HG02610 (cell line): ENCODE measurements at regions not wholly inside any gene's neighbourhood (a gene's known extent, or its start where the extent isn't known, plus 50 kb on each side); places are given as distances from the start of the nearest gene placed in this dataset.

Experiments used
- ATAC-seq: cut with Tn5 transposase; IDR thresholded peaks from one replicate; pipeline ENCODE4 v1.9.1; 2021; ENCODE audit warnings: mild to moderate bottlenecking, moderate library complexity; ENCODE audit not compliant: unreplicated experiment

DNA sequence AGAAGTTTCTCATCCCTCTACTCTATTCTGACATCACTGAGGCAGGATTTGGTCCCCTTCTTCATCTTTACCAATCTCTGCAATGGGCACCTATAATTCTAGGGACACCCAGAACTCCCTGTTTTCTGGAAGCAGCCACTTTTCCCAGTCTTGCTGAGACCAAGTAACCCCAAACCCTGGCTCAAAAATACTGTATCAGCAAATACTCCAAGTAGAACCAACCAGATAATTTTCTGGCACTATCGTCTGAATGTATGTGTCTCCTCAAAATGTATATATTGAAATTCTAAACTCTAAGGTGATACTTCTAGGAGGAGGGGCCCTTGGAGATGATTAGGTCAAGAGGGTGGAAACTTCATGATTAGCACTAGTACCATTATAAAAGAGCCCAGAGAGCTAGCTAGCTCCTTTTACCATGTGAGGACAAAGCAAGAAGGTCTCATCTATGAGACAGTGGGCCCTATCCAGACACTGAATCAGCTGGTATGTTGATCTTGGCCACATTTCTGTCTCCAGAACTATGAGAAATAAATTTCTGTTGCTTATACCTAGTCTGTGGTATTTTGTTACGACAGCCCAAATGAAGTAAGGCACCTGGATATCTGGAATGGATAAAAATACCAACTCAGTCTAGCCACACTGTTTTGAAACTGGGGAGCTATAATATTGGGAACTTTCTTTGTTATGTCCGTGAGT, 464.4 kb downstream of the CDH11 start:
- no peak for ATAC-seq

GRCh38 chr16:64656471-64656870, 465.4 kb downstream of the CDH11 start:
- no peak for ATAC-seq

DNA sequence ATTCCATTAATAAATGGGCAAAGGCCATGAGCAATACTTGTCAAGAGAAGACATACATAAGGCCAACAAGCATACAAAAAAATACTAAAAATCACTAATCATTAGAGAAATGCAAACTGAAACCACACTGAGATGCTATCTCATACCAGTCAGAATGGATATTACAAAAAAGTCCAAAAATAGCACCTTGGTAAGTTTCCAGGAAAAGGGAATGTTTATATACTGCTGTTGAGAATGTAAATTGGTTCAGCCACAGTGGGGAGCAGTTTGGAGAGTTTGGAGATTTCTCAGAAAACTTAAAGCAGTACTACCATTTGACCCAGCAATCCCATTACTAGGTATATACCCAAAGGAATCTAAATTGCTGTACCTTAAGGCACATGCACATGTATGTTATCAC, 467.7 kb downstream of the CDH11 start:
- no peak for ATAC-seq

DNA sequence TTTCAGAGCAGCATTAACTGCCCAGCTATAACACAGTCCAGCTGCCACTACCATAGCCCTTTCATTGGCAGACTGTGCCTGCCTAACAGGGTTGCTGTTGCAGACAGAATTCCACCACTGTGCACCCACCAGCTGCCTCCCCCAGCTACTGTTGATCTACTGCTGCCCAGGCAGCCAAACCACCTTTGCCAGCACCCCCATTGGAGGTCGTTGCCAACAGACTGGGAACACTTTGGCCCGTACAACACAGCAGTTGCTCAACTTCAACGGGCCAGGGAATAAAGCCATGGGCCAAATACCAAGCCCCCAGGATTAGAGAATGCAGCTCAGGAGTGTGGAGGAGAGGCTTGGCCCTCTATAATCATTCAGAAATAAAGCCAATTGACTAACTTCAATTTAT, 473.6 kb downstream of the CDH11 start:
- ATAC-seq: no peak

DNA sequence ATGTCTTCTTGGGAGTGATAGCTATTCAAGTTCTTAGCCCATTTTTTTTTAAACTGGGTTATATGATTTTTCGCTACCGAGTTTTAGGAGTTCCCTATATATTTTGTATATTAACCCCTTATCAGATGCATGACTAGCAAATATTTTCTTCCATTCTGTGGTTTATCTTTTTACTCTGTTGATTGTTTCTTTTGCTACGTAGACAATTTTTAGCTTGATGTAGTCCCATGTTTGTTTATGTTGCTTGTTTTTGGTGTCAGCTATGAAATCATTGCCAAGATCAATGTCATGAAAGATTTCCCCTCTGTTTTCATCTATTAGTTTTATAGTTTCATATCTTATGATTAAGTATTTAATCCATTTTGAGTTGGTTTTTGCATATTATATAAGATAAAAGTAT, 480.5 kb downstream of the CDH11 start:
- ATAC-seq: no peak

- no peak for ATAC-seq
These were observed 483.1 kb downstream of the CDH11 start for GRCh38 chr16:64638766-64639165.

GRCh38 chr16:64629622-64630021, 492.2 kb downstream of the CDH11 start:
- ATAC-seq: no peak

DNA sequence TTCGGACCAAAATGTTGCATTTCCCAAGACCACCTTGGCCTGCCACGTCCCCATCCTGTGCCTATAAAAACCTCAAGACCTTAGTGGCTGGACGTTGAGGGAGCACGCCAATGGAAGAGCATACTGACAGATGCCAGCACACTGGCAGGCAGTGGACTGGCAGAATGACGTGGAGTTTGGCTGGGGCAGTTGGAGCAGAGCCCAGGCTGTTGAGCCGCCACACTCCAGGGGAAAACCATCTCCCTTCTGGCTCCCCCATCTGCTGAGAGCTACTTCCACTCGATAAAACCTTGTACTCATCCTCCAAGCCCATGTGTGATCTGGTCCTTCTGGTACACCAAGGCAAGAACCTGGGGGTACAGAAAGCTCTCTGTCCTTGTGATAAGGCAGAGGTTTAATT, 494.1 kb downstream of the CDH11 start:
- no peak for ATAC-seq

DNA sequence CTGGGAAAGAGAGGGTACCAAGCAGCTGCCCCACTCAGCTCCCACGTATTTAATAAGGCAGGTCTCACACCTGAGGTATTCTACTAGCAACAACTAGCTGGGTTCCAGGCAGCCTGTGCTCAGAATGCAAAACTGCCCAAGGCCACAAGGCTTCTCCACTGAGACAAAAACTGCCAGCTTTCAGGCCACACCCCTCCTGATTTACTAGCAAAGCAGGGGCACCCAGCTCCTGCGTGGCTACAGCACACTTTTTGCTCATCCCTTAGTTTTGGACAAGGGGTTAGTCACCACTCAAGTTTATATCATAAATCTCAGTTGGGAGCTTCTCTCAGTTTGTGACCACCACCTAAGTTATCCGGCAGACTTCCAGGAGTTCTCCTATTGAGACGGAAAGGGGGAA, 494.6 kb downstream of the CDH11 start:
- ATAC-seq: no peak

- ATAC-seq: no peak
These were observed 495.1 kb downstream of the CDH11 start for GRCh38 chr16:64626776-64627175.

- no peak for ATAC-seq
These were observed 500.2 kb downstream of the CDH11 start for GRCh38 chr16:64621616-64622015.

DNA sequence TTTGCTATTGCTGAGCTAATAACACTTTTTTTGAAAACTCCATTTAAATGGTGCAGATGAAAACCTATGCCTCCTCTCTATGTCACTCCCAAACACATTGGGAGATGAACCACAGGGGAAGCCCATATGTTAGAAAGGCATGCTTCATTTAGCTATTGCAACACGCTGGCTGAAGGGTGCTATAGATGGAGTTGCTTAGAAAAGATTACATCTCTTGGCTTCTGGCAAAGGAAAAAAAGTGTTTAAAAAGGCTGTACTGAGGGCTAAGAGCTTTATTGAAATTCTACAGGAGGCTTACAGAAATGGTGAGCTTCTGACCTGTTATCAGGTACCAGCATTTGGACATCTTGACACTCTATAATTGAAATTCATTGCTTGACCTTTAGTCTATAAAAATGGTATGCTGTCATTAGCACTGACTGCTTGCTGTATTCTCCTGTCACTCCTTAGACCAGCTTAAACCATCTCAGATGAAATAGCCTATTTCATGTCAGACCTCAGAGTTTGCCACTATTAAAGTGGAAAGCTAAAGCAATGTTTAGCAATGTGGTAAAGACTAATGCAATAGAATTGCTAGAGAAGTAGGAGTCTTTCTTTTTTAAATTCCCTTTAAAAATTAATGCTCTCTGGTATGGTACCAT, 503.9 kb downstream of the CDH11 start:
- ATAC-seq: no peak

- ATAC-seq: no peak
These were observed 506.1 kb downstream of the CDH11 start for GRCh38 chr16:64615630-64616280.

GRCh38 chr16:64596196-64596595, 525.7 kb downstream of the CDH11 start:
- ATAC-seq: no peak

DNA sequence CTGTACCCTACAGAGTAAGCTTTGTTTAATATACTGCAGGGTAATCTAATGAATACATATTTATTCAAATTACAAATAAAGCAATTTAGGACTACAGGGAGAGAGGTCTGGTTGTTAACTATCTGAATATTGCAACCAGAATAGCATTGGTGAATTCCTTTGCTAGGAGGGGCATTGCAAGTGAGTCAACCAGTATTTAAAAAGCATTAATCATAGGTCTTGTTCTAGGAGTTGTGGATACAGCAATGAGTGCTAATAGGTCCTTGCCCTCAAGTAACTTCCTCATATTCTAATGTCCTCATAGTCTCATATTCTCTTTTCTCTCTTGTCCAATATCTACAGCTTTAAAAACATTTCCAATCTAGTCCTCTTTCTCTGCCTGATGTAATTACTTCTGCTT, 531.4 kb downstream of the CDH11 start:
- ATAC-seq: no peak

- no peak for ATAC-seq
These were observed 532.0 kb downstream of the CDH11 start for GRCh38 chr16:64589836-64590235.

DNA sequence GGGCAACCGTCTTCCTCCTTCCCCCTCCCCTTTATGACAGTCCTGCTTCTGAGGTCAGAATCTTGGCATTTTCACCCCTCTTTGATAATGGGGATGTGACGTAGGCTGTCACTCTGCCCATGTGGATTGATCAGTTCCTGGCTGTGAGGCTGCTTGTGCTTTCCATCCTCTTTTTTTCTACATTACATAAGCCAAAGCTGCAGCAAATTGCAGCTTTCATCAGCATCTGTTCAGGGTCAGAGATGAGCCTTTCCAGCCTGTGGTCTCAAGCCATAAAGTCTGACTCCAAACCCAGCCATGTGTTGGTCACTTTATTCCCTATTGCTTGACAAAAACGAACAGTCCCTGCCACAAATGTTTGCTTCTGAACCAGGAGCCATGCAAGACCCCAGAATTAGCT, 535.1 kb downstream of the CDH11 start:
- ATAC-seq: no peak

- ATAC-seq: no peak
These were observed 536.5 kb downstream of the CDH11 start for GRCh38 chr16:64585367-64585766.

DNA sequence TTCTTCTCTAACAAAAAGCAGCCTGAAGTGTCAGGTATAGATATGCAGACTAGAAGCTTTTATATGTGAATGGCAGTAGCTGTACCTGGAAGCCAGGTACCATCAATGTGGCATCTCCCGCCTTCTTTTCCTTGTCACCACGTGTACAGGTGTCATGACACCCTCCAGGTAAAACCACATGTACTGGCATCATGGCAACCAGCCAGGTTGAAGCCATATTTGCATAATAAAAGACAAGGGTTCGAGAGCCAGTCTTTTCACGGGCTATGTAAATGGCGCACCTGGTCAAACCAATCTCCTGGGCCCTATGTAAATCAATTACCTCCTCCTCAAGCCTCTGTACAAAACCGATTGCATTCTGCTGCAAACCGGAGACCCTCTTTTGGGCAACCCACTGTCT, 541.3 kb downstream of the CDH11 start:
- no peak for ATAC-seq

DNA sequence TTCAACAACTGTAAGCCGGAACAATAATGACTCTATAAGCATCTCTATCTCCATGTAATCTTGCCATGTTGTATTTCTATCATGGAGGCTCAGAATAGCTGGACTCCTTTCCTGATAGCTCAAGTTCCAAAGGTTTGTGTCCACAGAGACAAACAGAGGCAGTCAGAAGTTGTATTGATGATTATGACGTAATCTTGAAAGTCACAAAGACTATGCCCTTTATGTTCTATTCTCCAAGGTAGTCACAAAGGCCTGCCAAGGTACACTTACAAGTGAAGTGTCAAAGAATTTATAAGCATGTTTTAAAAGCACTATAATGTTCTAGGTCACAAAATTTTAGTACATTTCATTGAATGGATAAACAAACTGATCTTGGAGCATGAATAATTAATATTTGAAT, 542.2 kb downstream of the CDH11 start:
- no peak for ATAC-seq

DNA sequence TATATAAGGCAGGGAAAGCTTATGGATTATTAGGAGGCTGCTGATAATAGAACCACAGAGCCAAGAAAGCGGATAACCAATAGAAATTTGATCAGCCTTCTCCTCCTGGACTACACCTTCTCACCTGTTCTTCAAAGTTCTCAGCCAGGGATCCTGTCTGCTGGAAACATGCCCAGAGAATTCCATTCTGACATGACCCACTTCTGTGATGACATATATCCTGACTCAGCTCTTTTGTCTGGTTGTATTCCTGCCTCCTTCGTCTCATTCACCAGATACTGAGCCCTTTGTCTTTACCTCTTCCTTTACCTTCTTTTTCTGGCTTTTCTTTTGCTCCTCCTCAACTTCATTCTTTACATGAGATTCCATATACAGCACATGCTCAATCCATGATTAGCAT, 576.1 kb downstream of the CDH11 start:
- ATAC-seq: no peak

DNA sequence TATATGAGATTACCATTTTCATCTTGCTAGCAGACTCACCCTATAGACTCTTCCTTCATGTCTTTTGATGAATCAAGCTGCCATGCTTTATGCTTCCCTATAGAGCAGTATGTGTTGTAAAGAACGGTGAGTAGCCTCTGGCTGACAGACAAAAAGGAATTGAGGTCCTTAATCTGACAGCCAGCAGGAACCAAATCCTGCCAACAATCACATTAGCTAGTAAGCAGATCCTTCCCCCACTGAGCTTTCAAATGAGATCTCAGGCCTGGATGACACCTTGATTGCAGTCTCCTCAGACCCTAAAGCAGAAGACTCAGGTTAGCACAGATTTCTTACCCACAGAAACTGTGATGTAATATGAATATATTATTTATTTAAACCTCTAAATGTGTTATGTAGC, 577.0 kb downstream of the CDH11 start:
- ATAC-seq: no peak
